Progenitor cell of endocrine pancreas (in vitro differentiated cells): ENCODE measurements at regions not wholly inside any gene's neighbourhood (a gene's known extent, or its start where the extent isn't known, plus 50 kb on each side); places are given as distances from the start of the nearest gene placed in this dataset.

ENCODE experiments used
- DNase-seq: peaks from one replicate; pipeline ENCODE4 v3.0.0; 2021; ENCODE audit warnings: low spot score; ENCODE audit not compliant: unreplicated experiment
- H3K27ac Mint-ChIP-seq: 2 replicates; pipeline ENCODE4 v1.8.0; 2021; ENCODE audit warnings: mild to moderate bottlenecking, moderate library complexity, mixed read lengths
- H3K27me3 Mint-ChIP-seq: 2 replicates; pipeline ENCODE4 v1.8.0; 2021; ENCODE audit warnings: mixed read lengths
- H3K36me3 Mint-ChIP-seq: 2 replicates; pipeline ENCODE4 v1.8.0; 2022; ENCODE audit warnings: mixed read lengths; ENCODE audit not compliant: insufficient read depth
- H3K4me1 Mint-ChIP-seq: 2 replicates; pipeline ENCODE4 v1.8.0; 2021; ENCODE audit warnings: low read depth, mixed read lengths
- H3K4me3 Mint-ChIP-seq: 2 replicates; pipeline ENCODE4 v1.8.0; 2021; ENCODE audit warnings: low read depth, mild to moderate bottlenecking, moderate library complexity, mixed read lengths
- H3K9me3 Mint-ChIP-seq: 2 replicates; pipeline ENCODE4 v1.8.0; 2021; ENCODE audit warnings: low read depth, mixed read lengths
- CTCF ChIP-seq: fragments of 200-600 bp; sonication (generic); IDR thresholded peaks from one replicate; pipeline ENCODE4 v1.5.0; 2021; ENCODE audit warnings: antibody characterized with exemption, mild to moderate bottlenecking; ENCODE audit not compliant: unreplicated experiment

- Mint-ChIP-seq H3K27ac (no peak overlapping the region), H3K27me3 (peaks cover 39% of the 10 kb centered on the region), H3K9me3 (no peaks in the 10 kb centered on the region), H3K4me1 (peaks cover 39% of the 10 kb centered on the region), H3K36me3 (no peaks in the 10 kb centered on the region), H3K4me3 (no peak overlapping the region)
- no peak for DNase-seq
- no peak for TF ChIP-seq CTCF
These were observed 549.1 kb upstream of the BOD1L1 start for GRCh38 chr4:14176613-14177012.

- DNase-seq = no peak
- H3K4me1 Mint-ChIP-seq = peaks cover 48% of the 10 kb centered on the region
- H3K9me3 Mint-ChIP-seq = no peaks in the 10 kb centered on the region
- peaks cover 31% of the 10 kb centered on the region for H3K27me3 Mint-ChIP-seq
- H3K27ac Mint-ChIP-seq = no peak overlapping the region
- TF ChIP-seq CTCF = no peak
- no peak overlapping the region for H3K4me3 Mint-ChIP-seq
- H3K36me3 Mint-ChIP-seq = no peaks in the 10 kb centered on the region
These were observed 550.5 kb upstream of the BOD1L1 start for GRCh38 chr4:14177987-14178386.

GRCh38 chr4:14178421-14178820, 550.9 kb upstream of the BOD1L1 start:
- Mint-ChIP-seq H3K27ac (no peak overlapping the region), H3K4me3 (no peak overlapping the region), H3K36me3 (no peaks in the 10 kb centered on the region), H3K4me1 (peaks cover 48% of the 10 kb centered on the region), H3K9me3 (no peaks in the 10 kb centered on the region), H3K27me3 (peaks cover 27% of the 10 kb centered on the region)
- no peak for DNase-seq
- TF ChIP-seq CTCF = no peak

GRCh38 chr4:14180166-14180565, 552.6 kb upstream of the BOD1L1 start:
- DNase-seq = no peak
- H3K4me3 Mint-ChIP-seq = no peak overlapping the region

GRCh38 chr4:14180983-14181601, 553.6 kb upstream of the BOD1L1 start:
- Mint-ChIP-seq H3K4me3 (peak overlapping the region; percentile 53), H3K27ac (peak overlapping the region; percentile 88)

More at GRCh38 chr4:14180166-14180565, 552.6 kb upstream of the BOD1L1 start:
- H3K27ac Mint-ChIP-seq = no peak overlapping the region
- TF ChIP-seq CTCF = no peak
- peaks cover 48% of the 10 kb centered on the region for H3K4me1 Mint-ChIP-seq
- no peaks in the 10 kb centered on the region for H3K36me3 Mint-ChIP-seq
- H3K27me3 Mint-ChIP-seq = peaks cover 11% of the 10 kb centered on the region
- H3K9me3 Mint-ChIP-seq = no peaks in the 10 kb centered on the region

More at GRCh38 chr4:14180983-14181601, 553.6 kb upstream of the BOD1L1 start:
- DNase-seq = no peak
- H3K27me3 Mint-ChIP-seq = peaks cover 5% of the 10 kb centered on the region
- H3K4me1 Mint-ChIP-seq = peaks cover 48% of the 10 kb centered on the region
- no peaks in the 10 kb centered on the region for H3K9me3 Mint-ChIP-seq
- H3K36me3 Mint-ChIP-seq = no peaks in the 10 kb centered on the region
- no peak for TF ChIP-seq CTCF
